ENCODE measurements at regions not wholly inside any gene's neighbourhood (a gene's known extent, or its start where the extent isn't known, plus 50 kb on each side); places are given as distances from the start of the nearest gene placed in this dataset.

- no peak for DNase-seq
These were observed 254.4 kb downstream of the BCOR start for GRCh38 chrX:39843318-39843717.

DNA sequence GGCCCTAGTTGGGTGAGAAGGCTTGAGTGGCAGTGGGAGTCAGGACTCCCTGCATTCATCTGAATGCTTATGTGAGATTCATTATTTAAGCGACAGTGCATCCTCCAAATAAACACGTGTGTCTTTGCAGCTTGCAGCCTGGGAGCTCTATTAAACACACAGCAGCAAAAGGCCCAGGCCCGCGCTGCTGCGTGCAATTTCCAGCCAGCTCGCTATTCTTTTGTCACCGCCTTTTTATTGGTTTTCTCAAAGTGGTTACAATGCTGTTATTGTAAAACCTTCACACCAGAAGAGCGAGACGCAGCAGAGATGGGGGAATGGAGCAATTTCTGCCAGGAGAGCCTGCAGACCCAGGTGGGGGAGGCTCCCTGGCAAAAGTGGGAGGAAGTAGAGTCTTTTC is 252.5 kb downstream of the BCOR start:
- DNase-seq = no peak

- DNase-seq = no peak
These were observed 251.3 kb downstream of the BCOR start for GRCh38 chrX:39846460-39846859.

DNA sequence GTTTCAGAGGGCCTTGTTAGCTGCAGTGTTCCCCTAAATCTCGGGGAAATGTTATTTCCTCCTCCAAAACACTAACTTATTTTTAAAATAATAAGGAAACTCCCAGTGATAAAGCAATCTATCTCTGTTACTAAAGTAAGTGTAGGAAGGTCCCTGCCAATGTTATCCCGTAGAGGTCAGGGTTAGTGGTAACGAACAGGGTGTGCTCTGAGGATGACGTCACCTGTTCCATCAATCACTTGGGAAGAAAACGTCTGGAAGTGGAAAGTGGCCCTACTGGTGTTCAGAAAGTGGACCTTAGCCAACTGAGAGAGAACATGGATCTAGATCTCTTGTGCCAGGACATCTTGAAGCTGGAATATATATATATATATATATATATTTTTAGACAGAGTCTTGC is 249.5 kb downstream of the BCOR start:
- DNase-seq = no peak

GRCh38 chrX:39848900-39849299 is 248.9 kb downstream of the BCOR start:
- no peak for DNase-seq

- DNase-seq = no peak
These were observed 247.5 kb downstream of the BCOR start for GRCh38 chrX:39850209-39850608.

- peak; percentile 64 for DNase-seq
These were observed 247.1 kb downstream of the BCOR start for GRCh38 chrX:39850630-39851152.

DNA sequence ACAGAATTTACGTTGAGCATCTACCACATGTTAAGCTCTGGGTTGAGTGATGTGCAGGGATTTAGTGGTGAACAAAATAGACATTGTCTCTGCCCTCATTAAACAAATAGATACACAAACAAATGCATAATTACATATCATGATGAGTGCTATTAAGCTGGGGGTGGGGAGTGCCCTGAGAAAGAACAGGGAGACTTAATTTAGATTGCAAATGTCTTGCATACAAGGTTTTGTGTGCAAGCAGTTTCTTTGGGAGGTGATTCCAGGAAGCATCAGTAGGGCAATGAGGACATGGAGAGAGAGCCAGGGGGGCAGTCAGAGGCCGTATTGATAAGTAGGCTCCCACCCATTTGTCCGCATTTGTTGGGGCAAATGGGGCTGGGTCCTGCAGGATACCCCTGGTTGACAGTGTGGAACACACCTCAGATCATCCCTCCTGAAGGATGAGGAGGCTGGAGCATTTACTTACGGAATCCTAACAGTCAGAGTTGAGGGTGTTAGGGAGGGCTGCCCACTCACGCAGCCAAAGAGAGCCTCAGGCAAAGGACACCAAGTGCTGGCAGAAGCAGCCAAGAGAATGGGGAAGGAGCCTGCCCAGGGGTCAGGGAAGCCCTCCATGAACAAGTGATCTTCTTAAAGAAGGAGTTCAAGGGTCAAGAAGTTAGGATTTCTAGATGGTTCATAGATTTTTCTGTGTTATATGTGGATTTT is 245.9 kb downstream of the BCOR start:
- DNase-seq = no peak

GRCh38 chrX:39852491-39852890 is 245.3 kb downstream of the BCOR start:
- DNase-seq = no peak

- DNase-seq = no peak
These were observed 244.2 kb downstream of the BCOR start for GRCh38 chrX:39853417-39854030.

DNA sequence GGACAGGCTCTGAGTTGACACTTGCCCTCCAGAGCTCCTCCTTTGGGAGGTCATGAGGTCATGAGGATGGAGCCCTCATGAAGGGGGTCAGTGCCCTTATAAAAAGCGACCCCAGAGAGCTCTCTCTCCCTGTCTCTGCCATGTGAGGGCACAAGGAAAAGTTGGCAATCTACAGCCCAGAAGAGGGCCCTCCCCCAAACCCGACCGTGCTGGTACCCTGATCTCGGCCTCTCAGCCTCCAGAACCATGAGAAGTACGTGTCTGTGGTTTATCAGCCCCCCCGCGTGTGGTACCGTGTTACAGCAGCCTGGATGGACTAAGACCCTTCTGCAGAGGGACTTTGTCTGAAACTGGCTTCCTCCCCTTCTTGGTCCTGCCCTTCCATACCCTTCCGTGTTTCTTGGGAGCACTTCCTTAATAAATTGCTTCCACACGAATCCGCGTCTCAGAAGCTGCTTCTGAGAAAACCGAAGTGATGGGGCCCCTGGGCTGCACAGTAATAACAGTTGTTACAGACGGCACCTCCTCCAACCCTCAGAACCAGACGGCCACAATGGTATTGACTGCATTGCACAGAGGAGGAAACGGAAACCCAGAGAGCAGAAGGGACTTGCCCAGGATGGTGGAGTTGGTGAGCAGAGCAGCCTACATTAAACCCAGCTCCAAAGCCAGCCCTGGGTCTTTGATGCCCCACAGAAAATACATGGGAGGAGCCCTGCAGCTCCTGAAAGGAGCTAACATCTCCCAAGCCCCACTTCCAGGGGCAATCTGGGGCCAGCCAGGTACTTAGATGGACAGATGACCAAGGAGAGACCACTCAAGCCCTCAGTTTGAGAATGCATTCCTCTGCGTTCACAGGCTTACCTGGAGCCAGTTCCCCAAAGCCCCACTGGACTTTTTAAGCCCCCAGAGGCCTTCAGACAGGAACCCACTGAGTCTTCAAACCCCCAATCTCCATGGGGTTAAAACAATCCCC is 242.7 kb downstream of the BCOR start:
- no peak for DNase-seq

- DNase-seq = peak; percentile 80
These were observed 242.0 kb downstream of the BCOR start for GRCh38 chrX:39855748-39856129.

GRCh38 chrX:39856472-39857121 is 241.2 kb downstream of the BCOR start:
- no peak for DNase-seq

GRCh38 chrX:39857780-39858179 is 240.0 kb downstream of the BCOR start:
- no peak for DNase-seq

DNA sequence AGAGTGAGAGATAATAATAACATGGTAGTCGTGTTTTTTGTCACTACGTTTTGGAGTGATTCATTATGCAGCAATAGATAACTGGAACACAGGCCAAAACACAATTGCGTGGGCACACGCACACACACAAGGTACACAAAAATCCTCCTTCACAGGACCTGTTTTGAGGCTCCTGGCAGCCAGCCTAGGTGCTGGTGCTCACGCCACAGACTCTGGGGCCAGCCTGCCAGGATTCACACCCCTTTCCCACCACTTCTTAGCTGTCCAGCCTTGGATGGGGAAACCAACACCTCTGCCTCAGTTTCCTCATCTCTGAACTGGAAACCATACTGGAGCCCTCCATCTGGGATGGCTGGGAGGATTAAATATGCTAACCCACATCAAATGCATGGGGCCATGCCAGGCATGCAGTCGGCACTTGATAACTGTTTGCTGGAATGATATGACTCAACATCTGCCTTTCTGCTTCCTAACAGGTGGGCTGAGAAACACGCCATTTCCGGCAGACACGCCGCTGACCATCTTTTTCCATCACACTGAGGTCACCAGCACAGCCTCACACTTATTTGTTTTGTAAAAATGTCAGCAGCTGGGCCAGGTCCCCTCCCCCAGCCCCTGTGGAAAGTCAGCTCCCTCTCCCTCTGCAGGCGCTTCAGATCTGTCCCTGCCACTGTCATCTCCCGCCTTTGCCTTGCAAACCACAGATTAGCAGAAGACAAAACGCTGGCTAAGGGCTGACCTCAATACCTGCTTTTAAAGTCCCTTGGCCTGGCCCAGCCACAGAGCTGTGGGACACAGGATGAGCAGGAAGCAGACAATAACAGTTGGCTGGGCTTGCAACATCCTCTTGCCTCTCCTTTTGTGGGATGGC is 237.5 kb downstream of the BCOR start:
- peak; percentile 67 for DNase-seq

GRCh38 chrX:39862963-39863362 is 234.8 kb downstream of the BCOR start:
- no peak for DNase-seq

GRCh38 chrX:39866229-39866628 is 231.5 kb downstream of the BCOR start:
- no peak for DNase-seq

DNA sequence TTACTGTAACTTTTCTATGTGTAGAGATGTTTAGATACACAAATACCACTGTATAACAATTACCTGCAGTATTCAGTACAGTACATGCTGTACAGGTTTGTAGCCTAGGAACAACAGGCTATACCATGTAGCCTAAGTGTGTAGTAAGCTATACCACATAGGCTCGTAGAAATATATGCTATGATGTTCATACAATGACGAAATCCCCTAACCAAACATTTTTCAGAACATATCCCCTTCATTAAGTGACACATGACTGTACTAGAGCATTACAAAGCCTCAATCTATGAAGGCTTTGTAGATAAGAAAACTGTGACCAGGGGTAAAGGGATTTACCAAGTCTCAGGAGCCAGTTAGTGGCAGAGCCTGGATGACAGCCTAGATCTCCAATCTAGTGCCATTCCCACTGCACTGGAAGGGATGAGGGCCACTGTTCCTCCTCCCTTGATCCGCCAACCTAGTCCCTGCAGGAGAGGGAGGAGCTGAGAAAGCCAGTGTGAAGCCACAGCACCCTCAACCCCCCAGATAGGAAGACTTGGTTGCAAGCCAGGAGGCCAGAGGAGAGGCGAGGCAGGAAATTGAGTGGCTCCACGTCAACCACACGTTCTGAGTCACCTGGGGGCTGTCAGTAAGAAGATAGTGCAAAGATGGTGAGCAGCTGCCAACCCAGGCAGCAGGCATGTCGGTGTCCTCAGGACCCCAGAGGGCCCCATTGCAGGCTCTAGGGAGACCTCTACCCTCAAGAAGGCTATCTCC is 227.7 kb downstream of the BCOR start:
- no peak for DNase-seq

DNA sequence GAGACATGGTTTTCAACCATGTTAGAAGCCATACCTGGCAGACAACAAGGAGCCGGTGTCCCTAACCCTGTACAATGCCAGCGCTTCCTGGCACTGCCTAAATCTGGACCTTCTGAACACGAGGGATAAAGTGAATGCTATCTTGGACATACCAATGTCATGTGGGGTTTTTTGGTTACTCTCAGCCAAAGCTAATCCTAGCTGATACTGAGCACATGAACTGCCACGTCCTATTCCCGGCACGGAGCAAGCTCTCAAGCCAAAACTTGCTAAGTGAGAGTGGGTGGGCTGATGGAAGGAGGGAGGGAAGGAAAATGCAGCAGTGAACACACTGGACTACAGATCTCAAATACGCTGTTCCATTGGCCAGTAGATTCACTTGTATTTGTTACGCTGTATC is 226.1 kb downstream of the BCOR start:
- DNase-seq = no peak

GRCh38 chrX:39873117-39873516 is 224.6 kb downstream of the BCOR start:
- no peak for DNase-seq

- no peak for DNase-seq
These were observed 223.4 kb downstream of the BCOR start for GRCh38 chrX:39874202-39874816.
